Left kidney (tissue), 1 donor: ENCODE measurements at regions not wholly inside any gene's neighbourhood (a gene's known extent, or its start where the extent isn't known, plus 50 kb on each side); places are given as distances from the start of the nearest gene placed in this dataset.
A peak's percentile ranks its signal among the peaks of the same experiment; 100 is the strongest.

Experiments used
- DNase-seq: peaks from one replicate; pipeline ENCODE4 v3.0.0-alpha.2; 2013

DNA sequence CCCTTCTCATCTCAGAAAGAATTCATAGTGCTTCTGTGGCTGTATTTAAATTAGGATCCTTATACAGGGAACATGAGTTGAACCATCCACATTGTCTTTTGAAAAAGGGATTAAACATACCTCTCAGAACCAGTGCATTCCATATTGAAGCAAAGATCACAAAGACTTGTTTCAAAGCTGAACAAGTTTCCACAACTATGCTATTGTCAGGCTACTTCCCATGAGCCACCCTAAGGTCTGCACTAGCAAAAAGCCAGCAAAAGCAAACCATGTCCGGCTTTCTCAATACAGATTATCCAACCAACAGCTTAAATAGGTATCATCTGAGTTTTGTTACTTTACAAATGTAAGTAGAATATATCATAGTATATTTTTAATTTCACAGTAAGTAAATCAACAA lies 78.1 kb downstream of the SCG2 start:
- DNase-seq = no peak

DNA sequence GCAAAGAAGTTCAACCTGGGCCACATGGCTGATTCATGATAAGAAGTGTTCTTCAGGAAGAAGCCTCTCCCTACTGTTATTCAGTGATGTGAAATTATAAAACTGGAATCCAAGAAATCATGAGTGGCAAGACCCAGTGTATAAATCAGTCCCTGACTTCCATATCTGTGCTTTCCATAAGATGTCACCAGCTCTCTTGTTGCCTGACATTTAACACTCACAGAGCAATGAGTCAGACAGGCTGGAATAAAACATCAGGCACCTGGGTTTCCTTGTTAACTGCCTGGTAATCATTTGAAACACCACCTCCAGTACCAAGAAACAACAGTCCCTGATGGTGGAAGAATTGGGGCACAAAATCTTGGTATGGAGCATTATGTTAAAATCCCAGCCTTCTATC lies 76.1 kb downstream of the SCG2 start:
- no peak for DNase-seq

DNA sequence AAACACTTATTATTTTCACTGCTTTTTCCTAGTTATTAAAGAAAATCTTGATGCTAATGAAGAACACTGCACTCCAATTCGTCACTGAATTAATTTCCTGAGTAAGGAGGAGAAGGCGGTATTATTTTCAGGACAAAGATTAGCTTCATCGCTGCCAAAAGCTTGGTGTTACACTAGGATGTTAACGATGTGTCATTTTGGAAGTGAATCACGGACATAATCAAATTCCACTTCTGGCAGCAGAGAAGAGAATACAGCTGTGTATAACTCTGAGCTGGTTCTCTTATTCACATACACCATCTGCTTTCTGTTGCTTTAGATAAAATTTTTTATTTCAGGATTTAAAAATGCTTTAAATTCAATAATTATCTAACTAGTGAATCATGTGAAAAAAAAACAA lies 74.1 kb downstream of the SCG2 start:
- DNase-seq = no peak

DNA sequence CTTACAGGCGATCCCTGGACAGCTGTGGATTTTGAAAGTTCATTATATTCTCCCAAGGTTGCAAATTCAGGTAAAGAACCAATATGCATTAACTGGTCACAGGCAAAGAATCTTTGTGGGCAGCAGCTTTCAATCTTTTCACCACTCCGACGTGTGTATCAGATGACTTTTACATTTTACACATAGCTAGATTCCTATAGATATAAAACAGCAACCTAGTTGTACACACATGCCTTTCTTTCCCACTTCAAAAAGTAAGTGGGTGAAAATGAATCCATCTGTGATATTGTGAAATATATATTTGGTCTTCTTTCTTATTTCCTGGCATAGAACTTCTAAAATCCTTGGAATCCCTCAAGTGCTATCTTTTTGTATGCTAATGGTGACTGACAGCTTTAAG lies 72.5 kb downstream of the SCG2 start:
- DNase-seq = no peak

GRCh38 chr2:223530811-223531210 lies 71.3 kb downstream of the SCG2 start:
- DNase-seq = no peak

- DNase-seq = no peak
These were observed 70.0 kb downstream of the SCG2 start for GRCh38 chr2:223532161-223532560.

GRCh38 chr2:223532712-223533111 lies 69.4 kb downstream of the SCG2 start:
- no peak for DNase-seq

- no peak for DNase-seq
These were observed 65.6 kb downstream of the SCG2 start for GRCh38 chr2:223536546-223536945.

- DNase-seq = no peak
These were observed 65.0 kb downstream of the SCG2 start for GRCh38 chr2:223537115-223537514.

DNA sequence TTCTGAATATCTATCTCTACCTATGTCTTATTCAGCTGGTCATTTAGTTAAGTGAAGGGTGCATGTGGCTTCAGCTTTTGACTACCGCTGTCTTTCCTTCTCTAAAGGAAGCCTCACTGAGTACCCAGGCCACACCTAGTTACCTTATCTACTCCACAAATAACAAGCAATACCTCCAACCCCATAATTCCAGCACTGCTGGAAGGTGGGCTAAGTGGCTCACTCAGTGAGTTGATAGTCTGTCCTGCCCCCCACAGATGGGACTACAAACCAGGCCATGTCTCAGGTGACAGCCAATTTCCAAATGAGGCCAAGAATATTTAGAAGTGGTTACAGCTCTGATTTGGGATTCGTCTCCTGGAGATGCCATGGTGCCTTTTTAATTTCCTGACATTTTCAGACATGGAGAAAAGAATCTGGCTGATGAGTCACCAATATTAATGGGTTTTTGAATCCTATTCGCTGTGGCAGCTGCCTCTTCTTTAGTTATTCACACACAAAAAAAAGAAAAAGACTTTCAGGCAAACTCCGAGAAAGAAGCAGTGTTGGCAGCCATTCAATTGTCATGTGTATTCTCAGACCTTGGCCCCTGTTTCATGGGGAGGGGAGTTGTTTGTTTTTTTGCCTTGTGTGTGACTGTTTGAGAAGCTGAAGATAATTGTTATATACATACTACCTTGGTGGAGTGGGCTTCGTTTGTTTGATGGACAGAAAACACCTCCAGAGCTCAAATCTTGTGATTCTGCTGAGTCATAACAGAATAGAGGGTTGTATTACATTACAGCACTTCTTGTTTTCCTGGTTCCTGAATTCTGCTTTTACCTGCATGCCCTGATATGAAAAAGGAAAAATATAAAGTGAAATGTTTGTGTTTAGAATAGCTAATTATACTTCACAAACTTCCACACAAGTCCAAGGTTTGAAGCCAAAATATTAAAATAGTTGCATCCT lies 64.2 kb downstream of the SCG2 start:
- no peak for DNase-seq

- DNase-seq = peak; percentile 32
These were observed 63.2 kb downstream of the SCG2 start for GRCh38 chr2:223538920-223539440.

DNA sequence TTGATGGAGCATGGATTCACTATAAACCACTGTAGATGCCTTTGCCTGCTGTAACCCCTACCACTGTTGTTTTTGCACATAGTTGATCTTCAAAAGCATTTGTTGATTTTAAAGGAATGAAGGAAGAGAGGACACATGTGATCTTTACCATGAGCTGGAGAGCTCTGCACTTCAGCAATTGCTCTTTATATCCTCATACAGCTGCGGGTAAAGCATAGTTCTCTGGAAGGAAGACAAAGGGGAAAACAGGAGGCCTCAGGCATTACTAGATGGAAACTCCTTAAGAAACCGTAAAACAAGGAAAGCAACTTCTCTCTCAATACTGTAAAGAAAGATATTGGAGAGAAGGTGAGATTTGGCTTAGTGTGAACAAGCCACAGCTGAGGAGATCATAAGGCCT lies 60.6 kb downstream of the SCG2 start:
- DNase-seq = no peak

DNA sequence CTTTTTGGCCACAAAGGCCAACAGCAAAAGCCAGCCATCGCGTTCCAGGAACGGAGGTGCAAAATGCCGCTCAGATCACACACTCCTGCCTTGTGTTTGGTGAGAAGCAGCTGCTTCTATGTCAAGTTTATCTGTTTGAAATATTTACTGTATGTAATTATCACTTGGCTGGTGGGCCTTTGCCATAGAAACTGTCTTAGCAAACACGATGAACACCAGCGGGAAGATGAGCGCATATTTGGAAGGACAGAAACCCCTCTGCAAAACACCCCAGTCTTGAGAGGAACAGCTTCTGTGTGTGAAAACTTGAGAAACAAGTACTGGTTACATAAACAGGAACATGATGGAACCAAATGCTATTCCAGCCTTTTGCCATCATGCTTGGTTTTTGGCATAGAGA lies 59.7 kb downstream of the SCG2 start:
- no peak for DNase-seq

GRCh38 chr2:223545406-223545805 lies 56.8 kb downstream of the SCG2 start:
- no peak for DNase-seq

DNA sequence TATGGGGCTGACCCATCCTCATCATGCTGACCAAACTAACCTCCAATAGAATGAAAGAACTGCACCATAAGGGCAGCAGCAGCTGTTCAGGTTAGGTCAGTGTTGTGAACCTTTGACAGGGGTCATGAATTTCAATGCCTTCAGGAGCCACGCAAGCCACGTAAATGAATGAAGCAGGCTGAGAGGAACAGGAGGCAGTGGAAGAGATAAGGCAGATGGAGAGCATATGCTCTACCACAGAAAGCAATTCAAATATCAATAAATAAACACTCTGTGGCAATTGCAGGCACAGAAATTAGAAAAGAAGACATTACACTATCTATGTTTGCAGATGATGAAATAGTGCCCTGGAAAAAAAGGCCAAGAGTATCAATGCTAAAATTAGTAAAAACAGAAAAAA lies 56.3 kb downstream of the SCG2 start:
- DNase-seq = no peak
